H9 (cell line): ENCODE measurements at regions not wholly inside any gene's neighbourhood (a gene's known extent, or its start where the extent isn't known, plus 50 kb on each side); places are given as distances from the start of the nearest gene placed in this dataset.

ENCODE experiments used
- DNase-seq: peaks from one replicate; pipeline ENCODE4 v3.0.0-alpha.2; 2017
- H2AFZ ChIP-seq: one replicate; pipeline ENCODE4 v1.6.1; 2013; ENCODE audit warnings: mild to moderate bottlenecking, low read length, control low read depth, moderate library complexity
- H2AK5ac ChIP-seq: 2 replicates; pipeline ENCODE4 v1.6.1; 2013; ENCODE audit warnings: low read length, control low read depth, mixed read lengths; ENCODE audit not compliant: insufficient read length
- H2BK120ac ChIP-seq: one replicate; pipeline ENCODE4 v1.6.1; 2013; ENCODE audit warnings: low read depth, mild to moderate bottlenecking, low read length, control low read depth, inconsistent platforms; ENCODE audit not compliant: poor library complexity, severe bottlenecking
- H2BK12ac ChIP-seq: 2 replicates; pipeline ENCODE4 v1.6.1; 2013; ENCODE audit warnings: low read length, control low read depth, mixed read lengths, low read depth; ENCODE audit not compliant: insufficient read length
- H2BK15ac ChIP-seq: 2 replicates; pipeline ENCODE4 v1.6.1; 2013; ENCODE audit warnings: low read depth, low read length, control low read depth
- H2BK20ac ChIP-seq: one replicate; pipeline ENCODE4 v1.6.1; 2013; ENCODE audit warnings: low read depth, mild to moderate bottlenecking, low read length, control low read depth, inconsistent platforms; ENCODE audit not compliant: poor library complexity, severe bottlenecking
- H2BK5ac ChIP-seq: 2 replicates; pipeline ENCODE4 v1.6.1; 2013; ENCODE audit warnings: low read length, control low read depth, mixed read lengths; ENCODE audit not compliant: insufficient read length
- H3K14ac ChIP-seq: 2 replicates; pipeline ENCODE4 v1.6.1; 2013; ENCODE audit warnings: low read length, control low read depth; ENCODE audit not compliant: insufficient read depth
- H3K18ac ChIP-seq: 2 replicates; pipeline ENCODE4 v1.6.1; 2013; ENCODE audit warnings: low read depth, mild to moderate bottlenecking, mixed read lengths, low read length, control low read depth; ENCODE audit not compliant: insufficient read length
- H3K23ac ChIP-seq: 2 replicates; pipeline ENCODE4 v1.6.1; 2013; ENCODE audit warnings: low read length, control low read depth, mixed read lengths, low read depth; ENCODE audit not compliant: insufficient read length
- H3K23me2 ChIP-seq: 2 replicates; pipeline ENCODE4 v1.6.1; 2013; ENCODE audit warnings: low read depth, mild to moderate bottlenecking, mixed read lengths, low read length, control low read depth; ENCODE audit not compliant: insufficient read length, poor library complexity, severe bottlenecking
- H3K27ac ChIP-seq: 2 replicates; pipeline ENCODE4 v1.5.1; 2013; ENCODE audit warnings: low read length, control low read depth, mixed read lengths, low read depth; ENCODE audit not compliant: insufficient read length
- H3K27me3 ChIP-seq: 2 replicates; pipeline ENCODE4 v1.6.1; 2013; ENCODE audit warnings: low read length, control low read depth, inconsistent platforms; ENCODE audit not compliant: insufficient read depth
- H3K4ac ChIP-seq: 2 replicates; pipeline ENCODE4 v1.6.1; 2013; ENCODE audit warnings: low read depth, mild to moderate bottlenecking, control low read depth, inconsistent platforms, low read length, moderate library complexity
- H3K4me1 ChIP-seq: 2 replicates; pipeline ENCODE4 v1.6.1; 2013; ENCODE audit warnings: low read length, control low read depth, inconsistent platforms; ENCODE audit not compliant: insufficient read depth
- H3K4me2 ChIP-seq: 2 replicates; pipeline ENCODE4 v1.6.1; 2013; ENCODE audit warnings: low read length, control low read depth, mixed read lengths; ENCODE audit not compliant: insufficient read length, insufficient read depth
- H3K56ac ChIP-seq: 2 replicates; pipeline ENCODE4 v1.6.1; 2013; ENCODE audit warnings: low read depth, mild to moderate bottlenecking, mixed read lengths, low read length, control low read depth; ENCODE audit not compliant: insufficient read length
- H3K79me1 ChIP-seq: 2 replicates; pipeline ENCODE4 v1.6.1; 2013; ENCODE audit warnings: low read depth, mild to moderate bottlenecking, moderate library complexity, low read length, control low read depth, inconsistent platforms; ENCODE audit not compliant: insufficient read depth, poor library complexity, severe bottlenecking
- H3K79me2 ChIP-seq: 2 replicates; pipeline ENCODE4 v1.6.1; 2013; ENCODE audit warnings: low read length, control low read depth, inconsistent platforms; ENCODE audit not compliant: insufficient read depth
- H3K9ac ChIP-seq: 2 replicates; pipeline ENCODE4 v1.6.1; 2013; ENCODE audit warnings: low read length, control low read depth, mixed read lengths; ENCODE audit not compliant: insufficient read length; ENCODE audit errors: extremely low read depth
- H3K9me3 ChIP-seq: one replicate; pipeline ENCODE4 v1.6.1; 2013; ENCODE audit warnings: low read depth, low read length, inconsistent platforms; ENCODE audit not compliant: control insufficient read depth
- H3T11ph ChIP-seq: one replicate; pipeline ENCODE4 v1.6.1; 2013; ENCODE audit warnings: mild to moderate bottlenecking, low read length, control low read depth, inconsistent platforms
- H4K20me1 ChIP-seq: one replicate; pipeline ENCODE4 v1.6.1; 2013; ENCODE audit not compliant: control insufficient read depth, insufficient read length, insufficient read depth
- H4K5ac ChIP-seq: 2 replicates; pipeline ENCODE4 v1.6.1; 2013; ENCODE audit warnings: low read depth, mild to moderate bottlenecking, mixed read lengths, low read length, control low read depth; ENCODE audit not compliant: insufficient read length
- H4K8ac ChIP-seq: replicated peaks from 2 replicates; pipeline ENCODE4 v1.6.1; 2013; ENCODE audit warnings: low read length, control low read depth, mixed read lengths, low read depth; ENCODE audit not compliant: insufficient read length
- H4K91ac ChIP-seq: 2 replicates; pipeline ENCODE4 v1.6.1; 2013; ENCODE audit warnings: low read depth, mild to moderate bottlenecking, moderate library complexity, mixed read lengths, low read length, control low read depth; ENCODE audit not compliant: insufficient read length
- H3K27ac Mint-ChIP-seq, 3 experiments: 2 replicates in 2 of 3; 3 replicates in 1 of 3; pipeline ENCODE4 v1.8.0; 2020 to 2021; ENCODE audit warnings: mixed read lengths in 3 of 3, mild to moderate bottlenecking in 1 of 3, moderate library complexity in 1 of 3
- H3K27me3 Mint-ChIP-seq: 2 replicates; pipeline ENCODE4 v1.8.0; 2021; ENCODE audit warnings: low read depth, mild to moderate bottlenecking, moderate library complexity, mixed read lengths
- H3K36me3 Mint-ChIP-seq, 3 experiments: 2 replicates in 2 of 3; 3 replicates in 1 of 3; pipeline ENCODE4 v1.8.0; 2020 to 2021; ENCODE audit warnings: low read depth in 3 of 3, mixed read lengths in 3 of 3; ENCODE audit not compliant: insufficient read depth in 1 of 3
- H3K4me1 Mint-ChIP-seq, 2 experiments: 2 replicates each; pipeline ENCODE4 v1.8.0; 2020; ENCODE audit warnings: mixed read lengths in 2 of 2
- H3K4me3 Mint-ChIP-seq, 2 experiments: 2 replicates in 1 of 2; 3 replicates in 1 of 2; pipeline ENCODE4 v1.8.0; 2020 to 2021; ENCODE audit warnings: mild to moderate bottlenecking in 2 of 2, mixed read lengths in 2 of 2, moderate library complexity in 1 of 2
- H3K9me3 Mint-ChIP-seq, 2 experiments: 2 replicates in 1 of 2; 3 replicates in 1 of 2; pipeline ENCODE4 v1.8.0; 2020; ENCODE audit warnings: mild to moderate bottlenecking in 2 of 2, mixed read lengths in 2 of 2, moderate library complexity in 1 of 2
- CTCF ChIP-seq: fragments of 200-600 bp; sonication (generic); conservative IDR thresholded peaks from 3 replicates; pipeline ENCODE4 v1.8.0; 2021; ENCODE audit warnings: antibody characterized with exemption, mild to moderate bottlenecking
- WGBS: extraction: QIAGEN DNeasy Blood & Tissue Kit; methylation state at CpG from one replicate; pipeline ENCODE4 v1.1.7; 2013; ENCODE audit warnings: missing lambda C conversion rate, low lambda C conversion rate, mixed read lengths; ENCODE audit not compliant: insufficient read length; ENCODE audit errors: extremely low coverage; 5-methylcytosine and 5-hydroxymethylcytosine counted together

- H2BK20ac ChIP-seq: no peak overlapping the region
Measured at GRCh38 chr20:6906871-6907270, 139.4 kb downstream of the BMP2 start.

More at GRCh38 chr20:6906871-6907270, 139.4 kb downstream of the BMP2 start:
- H3K23me2 ChIP-seq: no peaks in the 10 kb centered on the region
- peaks cover 2% of the 10 kb centered on the region; the same call in 1 of the 2 replicates for H3K4me1 ChIP-seq
- no peak overlapping the region for H3T11ph ChIP-seq
- Mint-ChIP-seq H3K27me3 (no peaks in the 10 kb centered on the region), H3K4me3 (no peak overlapping the region), H3K9me3 (no peaks in the 10 kb centered on the region), H3K27ac (peak overlapping the region in 2 of 3 experiments; percentile 5 to 80; a peak in 4 of 7 replicates), H3K4me1 (peaks cover 44% of the 10 kb centered on the region in 2 experiments), H3K36me3 (no peaks in the 10 kb centered on the region)
- H3K79me1 ChIP-seq: no peaks in the 10 kb centered on the region
- H2AFZ ChIP-seq: no peak overlapping the region
- no peak overlapping the region for H3K9ac ChIP-seq
- H2BK15ac ChIP-seq: no peak overlapping the region
- no peaks in the 10 kb centered on the region for H3K9me3 ChIP-seq
- H2BK12ac ChIP-seq: no peak overlapping the region
- H3K56ac ChIP-seq: no peak overlapping the region
- no peak for DNase-seq
- no peak overlapping the region for H2AK5ac ChIP-seq
- H3K4me2 ChIP-seq: no peak overlapping the region
- no peak overlapping the region for H3K23ac ChIP-seq
- no peak overlapping the region for H4K8ac ChIP-seq
- no peaks in the 10 kb centered on the region for H4K20me1 ChIP-seq
- no peak overlapping the region for H3K27ac ChIP-seq
- no peak overlapping the region for H4K5ac ChIP-seq
- H2BK5ac ChIP-seq: no peak overlapping the region
- H4K91ac ChIP-seq: no peak overlapping the region
- no peaks in the 10 kb centered on the region for H3K79me2 ChIP-seq
- H2BK120ac ChIP-seq: no peak overlapping the region
- H3K14ac ChIP-seq: no peak overlapping the region
- WGBS: no CpG with 5 or more reads among the region's 2 CpGs
- no peak overlapping the region for H3K4ac ChIP-seq
- H3K18ac ChIP-seq: no peak overlapping the region
- no peak for TF ChIP-seq CTCF
- no peaks in the 10 kb centered on the region for H3K27me3 ChIP-seq
